ENCODE measurements at regions not wholly inside any gene's neighbourhood (a gene's known extent, or its start where the extent isn't known, plus 50 kb on each side); places are given as distances from the start of the nearest gene placed in this dataset.
"Not testable (repeated sequence)": the region's sequence is repeated elsewhere in the genome, so short reads cannot be mapped to it uniquely, and the experiment has no call there.

DNA sequence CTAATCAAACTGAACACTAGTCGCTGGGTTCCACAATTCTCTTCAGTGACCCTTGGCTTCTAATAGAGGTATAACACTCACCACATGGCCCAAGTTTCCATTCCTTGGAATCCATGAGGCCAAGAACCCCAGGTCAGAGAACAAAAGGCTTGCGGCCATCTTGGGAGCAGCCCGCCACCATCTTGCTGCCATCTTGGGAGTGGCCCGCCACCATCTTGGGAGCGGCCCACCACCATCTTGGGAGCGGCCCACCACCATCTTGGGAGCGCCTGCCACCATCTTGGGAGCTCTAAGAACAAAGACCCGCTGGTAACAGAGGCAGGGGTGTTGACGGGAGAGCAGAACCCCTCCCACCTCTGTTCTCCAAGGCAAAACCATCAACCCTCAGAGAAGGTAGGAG, 493.4 kb downstream of the MATN1 start:
- DNase-seq, result no peak

DNA sequence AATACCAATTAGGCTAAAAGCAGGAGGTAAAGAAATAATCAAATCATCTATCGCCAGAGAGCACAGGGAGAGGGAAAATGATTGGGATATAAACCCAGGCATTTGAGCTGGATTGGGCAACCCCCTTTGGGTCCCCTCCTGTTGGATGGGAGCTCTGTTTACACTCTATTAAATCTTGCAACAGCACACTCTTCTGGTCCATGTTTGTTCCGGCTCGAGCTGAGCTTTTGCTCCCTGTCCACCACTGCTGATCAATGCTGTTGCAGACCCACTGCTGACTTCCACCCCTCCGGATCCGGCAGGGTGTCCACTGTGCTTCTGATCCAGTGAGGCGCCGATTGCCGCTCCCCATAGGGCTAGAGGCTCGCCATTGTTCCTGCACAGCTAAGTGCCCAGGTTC, 493.8 kb downstream of the MATN1 start:
- DNase-seq, result no peak

DNA sequence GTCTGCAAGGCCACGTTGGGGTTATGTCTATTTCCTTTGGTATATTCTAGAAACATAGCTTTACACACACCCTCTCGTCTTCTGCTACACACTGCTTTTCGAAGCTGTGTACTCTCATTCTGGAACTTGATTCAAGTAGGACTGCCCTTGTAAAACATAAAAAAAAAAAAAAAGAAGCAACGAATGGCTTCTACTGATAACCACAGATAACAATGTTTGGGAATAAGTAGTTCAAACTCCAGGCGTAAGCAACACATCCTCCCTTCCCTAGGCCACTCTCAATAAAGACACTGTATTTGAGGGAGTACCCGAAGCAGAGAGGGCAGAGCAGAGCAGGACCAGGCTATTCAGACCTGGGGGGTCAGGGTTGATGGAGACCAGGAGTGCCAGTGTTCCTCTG, 496.7 kb downstream of the MATN1 start:
- DNase-seq, result no peak

- no peak for DNase-seq
These were observed 498.0 kb downstream of the MATN1 start for GRCh38 chr1:30225357-30225756.

DNA sequence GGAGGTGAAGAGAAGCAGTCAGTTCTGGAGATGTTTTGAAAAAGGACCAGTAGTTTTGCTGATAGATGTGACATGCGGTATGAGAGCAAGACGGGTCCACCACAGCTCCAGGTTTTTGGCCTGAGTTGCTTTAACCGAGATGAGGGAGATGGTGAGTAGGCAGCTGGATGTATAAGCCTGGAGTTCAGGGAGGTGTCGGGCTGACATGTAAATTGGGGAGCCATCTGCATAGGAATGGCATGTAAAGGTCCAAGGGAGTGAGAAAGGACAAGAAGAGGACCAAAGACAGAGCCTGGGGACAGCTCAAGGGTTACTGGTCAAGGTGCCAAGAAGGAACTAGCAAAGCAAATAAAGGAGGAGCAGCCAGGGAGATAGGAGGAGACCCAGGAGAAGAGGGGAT, 503.7 kb downstream of the MATN1 start:
- no peak for DNase-seq

GRCh38 chr1:30218438-30218837, 504.9 kb downstream of the MATN1 start:
- DNase-seq, result no peak

GRCh38 chr1:30216602-30217001, 506.8 kb downstream of the MATN1 start:
- no peak for DNase-seq

DNA sequence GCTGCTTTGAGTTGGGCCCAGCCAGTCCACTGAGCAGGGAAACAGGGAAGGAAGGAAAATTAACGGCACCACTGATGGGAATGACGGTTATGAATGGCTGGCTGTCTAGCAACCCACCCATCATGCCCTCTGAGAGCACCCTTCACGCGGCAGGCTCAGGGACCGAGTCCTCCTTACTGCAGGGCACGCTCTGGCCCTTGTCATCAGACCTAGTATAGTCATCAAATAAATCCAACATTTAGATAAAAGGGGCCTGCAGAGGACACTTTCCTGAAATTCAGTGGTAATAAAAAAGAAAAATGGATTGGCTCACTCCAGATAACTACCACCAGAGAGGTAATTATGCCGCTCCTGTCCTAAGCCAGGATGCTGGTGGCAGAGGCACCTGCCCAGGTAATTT, 509.4 kb downstream of the MATN1 start:
- DNase-seq, result no peak

DNA sequence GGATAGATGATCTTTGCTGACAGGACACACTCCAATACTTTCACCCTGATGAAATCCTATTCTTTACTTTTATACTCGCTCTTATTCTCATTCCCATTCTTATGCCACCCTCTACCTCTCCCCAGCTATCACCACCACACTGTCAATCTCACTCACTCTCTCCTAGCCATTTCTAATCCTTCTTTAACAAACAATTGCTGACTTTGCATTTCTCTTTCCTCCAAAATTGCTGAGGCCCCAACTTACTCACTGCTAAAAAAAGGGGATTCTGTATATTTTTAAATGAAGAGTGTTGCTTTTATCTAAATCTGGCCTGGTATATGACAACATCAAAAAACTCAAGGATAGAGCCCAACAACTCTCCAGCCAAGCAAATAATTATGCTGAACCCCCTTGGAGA, 515.4 kb downstream of the MATN1 start:
- DNase-seq, result not testable (repeated sequence)

DNA sequence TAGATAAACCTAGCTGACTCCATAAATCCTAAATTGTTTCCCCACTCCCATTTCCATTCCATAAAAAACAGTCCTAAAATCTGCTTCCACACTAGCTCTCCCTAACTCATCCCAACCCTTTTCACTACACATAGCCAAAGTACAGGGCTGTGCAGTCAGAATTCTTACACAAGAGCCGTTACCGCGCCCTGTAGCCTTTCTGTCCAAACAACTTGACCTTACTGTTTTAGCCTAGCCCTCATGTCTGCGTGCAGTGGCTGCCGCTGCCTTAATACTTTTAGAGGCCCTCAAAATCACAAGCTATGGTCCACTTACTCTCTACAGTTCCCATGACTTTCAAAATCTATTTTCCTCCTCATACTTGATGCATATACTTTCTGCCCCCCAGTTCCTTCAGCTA, 516.8 kb downstream of the MATN1 start:
- not testable (repeated sequence) for DNase-seq

- DNase-seq, result not testable (repeated sequence)
These were observed 518.5 kb downstream of the MATN1 start for GRCh38 chr1:30204916-30205315.

GRCh38 chr1:30201015-30201414, 522.4 kb downstream of the MATN1 start:
- DNase-seq, result no peak

DNA sequence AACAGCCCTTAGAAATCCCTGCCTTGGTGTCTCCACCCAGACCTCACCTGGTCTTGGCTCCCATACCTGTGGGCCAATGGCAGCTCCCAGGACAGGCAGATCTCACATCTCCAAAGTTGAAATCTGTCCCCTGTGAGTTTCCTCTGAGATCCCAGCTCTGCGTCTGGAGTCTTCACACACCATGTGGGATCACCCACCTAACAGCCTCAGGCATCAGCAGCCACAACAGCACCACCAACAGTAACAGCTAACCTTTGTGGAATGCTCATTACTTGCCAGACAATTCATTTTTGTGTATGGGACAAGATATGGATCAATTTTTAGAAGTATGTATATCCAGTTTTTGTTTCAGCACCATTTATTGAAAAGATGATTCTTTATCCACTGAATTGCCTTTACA, 523.2 kb downstream of the MATN1 start:
- DNase-seq, result no peak

DNA sequence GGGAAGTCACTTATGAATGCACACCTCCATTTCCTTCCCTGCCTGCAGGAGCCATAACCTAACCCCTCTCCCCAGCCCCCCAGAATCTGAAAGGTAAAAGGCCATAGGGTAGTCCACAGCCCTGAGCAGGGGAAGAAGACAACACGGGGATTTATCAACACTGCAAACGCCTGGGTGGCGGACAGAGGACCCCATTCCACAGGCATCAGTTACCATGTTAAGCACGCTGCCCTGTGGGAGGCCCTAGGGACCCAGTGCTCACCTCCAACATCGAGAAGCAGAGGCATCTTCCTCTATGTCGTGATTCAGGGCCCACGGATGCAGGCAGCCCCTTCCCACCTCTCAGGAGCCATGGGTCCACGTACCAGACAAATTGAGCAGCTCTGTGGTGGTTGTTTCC, 523.8 kb downstream of the MATN1 start:
- DNase-seq, result no peak

- no peak for DNase-seq
These were observed 524.5 kb downstream of the MATN1 start for GRCh38 chr1:30198795-30199403.

DNA sequence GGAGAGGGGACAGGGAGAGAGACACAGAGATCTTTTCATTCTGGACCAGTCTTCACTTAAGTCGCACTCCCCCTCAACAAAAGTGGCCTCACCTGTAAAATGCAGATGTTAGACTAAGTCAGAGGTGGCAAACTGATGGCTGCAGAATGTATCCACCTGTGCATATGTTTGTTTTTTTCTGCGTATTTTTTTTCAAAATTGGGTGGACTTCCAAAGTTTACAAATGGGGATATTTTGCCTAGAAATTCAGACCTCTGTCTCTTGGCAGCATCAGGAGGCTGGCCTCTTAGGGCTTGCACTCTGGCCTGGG, 525.0 kb downstream of the MATN1 start:
- DNase-seq, result no peak

DNA sequence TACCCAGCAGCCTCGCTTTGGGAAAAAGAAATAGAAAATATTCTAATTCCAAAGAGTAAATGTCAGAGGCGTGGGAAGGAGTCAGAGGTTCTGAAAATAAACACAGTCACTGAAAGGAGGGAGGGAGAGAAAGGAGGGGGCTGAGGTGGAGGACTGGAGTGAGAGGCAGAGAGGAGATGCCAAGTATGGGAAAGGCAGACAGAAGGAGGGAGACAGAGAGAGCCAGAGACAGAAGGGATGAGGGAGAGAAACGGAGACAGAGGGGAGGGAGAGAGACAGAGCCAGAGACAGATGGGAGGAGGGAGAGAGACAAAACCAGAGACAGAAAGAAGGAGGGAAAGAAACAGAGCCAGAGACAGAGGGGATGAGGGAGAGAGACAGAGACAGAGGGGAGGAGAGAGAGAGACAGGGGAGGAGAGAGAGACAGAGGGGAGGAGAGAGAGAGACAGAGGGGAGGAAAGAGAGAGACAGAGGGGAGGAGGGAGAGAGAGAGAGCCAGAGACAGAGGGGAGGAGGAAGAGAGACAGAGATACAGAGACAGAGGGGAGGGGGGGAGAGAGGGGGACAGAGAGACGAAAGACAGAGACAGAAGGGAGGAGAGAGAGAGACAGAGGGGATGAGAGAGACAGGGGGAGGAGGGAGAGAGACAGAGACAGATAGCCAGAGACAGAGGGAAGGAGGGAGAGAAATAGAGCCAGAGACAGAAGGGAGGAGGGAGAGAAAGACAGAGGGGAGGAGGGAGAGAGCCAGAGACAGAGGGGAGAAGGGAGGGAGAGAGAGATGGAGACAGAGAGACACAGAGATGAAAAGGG, 525.5 kb downstream of the MATN1 start:
- no peak for DNase-seq

DNA sequence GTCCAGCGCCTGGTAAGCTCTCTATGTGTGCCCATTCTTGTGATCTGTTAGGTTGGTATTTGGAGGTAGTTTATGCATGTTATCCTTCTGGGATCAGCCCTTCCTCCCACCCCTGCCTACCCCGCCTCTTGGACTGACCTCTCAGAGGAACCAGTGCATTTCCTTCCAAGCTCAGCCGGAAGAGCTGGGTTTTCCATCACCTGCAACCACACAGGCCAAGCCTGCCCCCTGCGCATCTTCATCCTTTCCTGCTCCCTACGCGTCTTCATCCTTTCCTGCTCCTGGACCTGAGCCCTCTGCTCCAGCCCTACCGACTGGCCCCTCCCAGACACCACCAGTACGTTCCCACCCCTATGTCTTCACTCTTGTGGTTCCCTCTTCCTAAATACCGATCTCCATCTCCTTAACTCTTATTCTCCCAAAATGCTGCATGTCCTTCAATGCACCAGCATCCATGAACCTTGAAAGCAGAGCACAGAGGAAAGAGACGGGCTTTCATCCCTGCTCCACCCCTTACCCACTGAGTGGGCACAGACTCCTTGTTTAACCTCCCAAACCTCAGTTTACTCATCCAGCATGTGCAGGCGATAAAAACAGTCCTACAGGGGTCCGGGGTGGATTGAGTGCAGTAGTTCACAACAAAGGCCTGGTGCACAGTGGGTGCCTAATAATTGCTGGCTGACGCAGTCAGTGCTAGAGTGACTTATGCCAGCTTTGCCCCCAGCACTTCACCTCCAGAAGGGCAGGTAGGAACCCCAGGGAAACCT, 526.3 kb downstream of the MATN1 start:
- DNase-seq, result no peak

DNA sequence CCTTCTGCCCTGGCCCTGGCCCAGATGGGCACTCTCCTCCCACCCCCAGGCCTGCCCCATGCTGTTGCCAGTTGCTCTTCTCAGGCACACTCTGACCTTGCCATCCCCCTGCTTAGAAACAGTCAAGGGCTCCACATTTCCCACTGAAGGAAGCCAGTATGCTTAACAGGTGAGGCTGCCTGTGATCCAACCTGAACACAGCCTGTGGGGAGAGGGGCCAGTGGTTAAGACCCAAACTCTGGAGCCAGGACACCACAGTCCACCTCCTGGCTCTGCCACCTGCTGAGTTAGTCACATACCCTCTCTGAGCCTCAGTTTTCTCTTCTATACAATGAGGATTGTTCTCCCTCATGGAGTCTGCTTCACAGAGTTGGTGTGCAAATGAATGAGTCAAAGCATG, 526.9 kb downstream of the MATN1 start:
- DNase-seq, result no peak

DNA sequence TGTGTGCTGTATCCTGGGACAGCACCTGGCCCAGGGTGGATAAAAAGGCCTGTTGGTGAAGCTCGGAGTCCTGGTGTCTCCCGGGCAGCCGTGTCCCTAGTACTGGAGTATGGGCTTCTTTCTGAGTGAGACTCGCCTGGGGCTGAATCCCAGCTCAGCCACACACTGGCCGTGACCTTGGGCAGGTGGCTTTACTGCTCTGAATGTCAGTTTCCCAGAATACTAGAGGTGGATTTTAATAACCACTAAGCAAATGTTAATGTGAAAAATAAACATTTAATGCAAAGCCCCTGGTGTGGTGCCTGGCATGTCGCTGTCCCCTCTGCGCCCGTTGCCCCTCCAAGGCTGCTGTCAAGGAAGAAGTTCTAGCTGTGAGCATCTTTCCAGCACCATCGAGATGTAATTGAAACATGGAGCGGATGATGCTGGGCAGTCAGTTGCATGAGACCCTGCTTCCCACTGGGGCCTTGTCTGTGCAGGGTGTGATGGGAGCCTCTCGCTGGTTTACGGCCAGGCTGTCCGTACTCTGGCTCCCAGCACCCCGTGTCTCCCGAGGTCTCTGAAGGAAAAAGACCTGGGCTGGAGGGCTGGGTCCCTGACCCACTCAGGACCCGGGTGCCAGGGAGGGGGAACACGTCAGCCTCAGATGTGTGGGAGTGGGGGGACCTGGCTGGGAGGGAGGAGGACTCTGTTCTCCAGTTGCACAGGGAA, 527.8 kb downstream of the MATN1 start:
- DNase-seq, result no peak

GRCh38 chr1:30194741-30195423, 528.5 kb downstream of the MATN1 start:
- no peak for DNase-seq

DNA sequence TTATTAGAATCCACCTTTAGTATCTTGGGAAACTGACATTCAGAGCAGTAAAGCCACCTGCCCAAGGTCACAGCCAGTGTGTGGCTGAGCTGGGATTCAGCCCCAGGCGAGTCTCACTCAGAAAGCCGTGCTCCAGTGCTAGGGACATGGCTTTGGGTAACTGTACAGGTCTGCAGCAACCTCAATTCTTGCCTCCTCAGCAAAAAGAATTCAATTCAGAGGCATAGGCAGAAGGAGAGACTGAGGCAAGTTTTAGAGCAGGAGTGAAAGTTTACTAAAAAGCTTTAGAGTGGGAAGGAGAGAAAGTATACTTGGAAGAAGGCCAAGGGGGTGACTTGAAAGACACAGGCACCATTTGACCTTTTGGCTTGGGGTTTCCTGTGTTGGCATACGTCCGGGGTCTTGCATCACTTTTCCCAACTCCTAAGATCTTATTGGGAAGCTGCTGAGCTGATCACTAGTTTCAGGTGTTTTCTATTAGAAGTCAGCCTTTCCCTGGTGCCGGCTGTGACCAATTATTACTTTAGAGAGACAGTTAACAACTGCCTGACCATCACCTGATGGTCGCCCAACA, 529.3 kb downstream of the MATN1 start:
- no peak for DNase-seq
